Activated T-helper 1 cell treated with anti-CD3 and anti-CD28 coated beads, Interleukin-12 subunit alpha, Interleukin-12 subunit beta, Interleukin-2, Interleukin-4 antibody, amounts not matched to agents 30 ng/mL and 10 ng/mL and 1 ng/mL, durations not matched to agents 14 hours and 24 hours and 36 hours (primary cell): ENCODE measurements at regions not wholly inside any gene's neighbourhood (a gene's known extent, or its start where the extent isn't known, plus 50 kb on each side); places are given as distances from the start of the nearest gene placed in this dataset.
"Not testable (repeated sequence)": the region's sequence is repeated elsewhere in the genome, so short reads cannot be mapped to it uniquely, and the experiment has no call there.

Experiments
- DNase-seq: peaks from one replicate; pipeline ENCODE4 v3.0.0; 2021; ENCODE audit warnings: low spot score
- H3K27ac Mint-ChIP-seq: one replicate; pipeline ENCODE4 v1.8.0; 2021; ENCODE audit warnings: mild to moderate bottlenecking, mixed read lengths
- H3K27me3 Mint-ChIP-seq: one replicate; pipeline ENCODE4 v1.8.0; 2022; ENCODE audit warnings: mild to moderate bottlenecking, moderate library complexity, mixed read lengths; ENCODE audit not compliant: insufficient read depth
- H3K36me3 Mint-ChIP-seq: one replicate; pipeline ENCODE4 v1.8.0; 2021; ENCODE audit warnings: low read depth, mixed read lengths
- H3K4me1 Mint-ChIP-seq: one replicate; pipeline ENCODE4 v1.8.0; 2021; ENCODE audit warnings: low read depth, mixed read lengths
- H3K4me3 Mint-ChIP-seq: one replicate; pipeline ENCODE4 v1.8.0; 2021; ENCODE audit warnings: mild to moderate bottlenecking, moderate library complexity, mixed read lengths
- H3K9me3 Mint-ChIP-seq: one replicate; pipeline ENCODE4 v1.8.0; 2021; ENCODE audit warnings: mixed read lengths
- intact Hi-C: fragments of 100-400 bp; cut with micrococcal nuclease; formaldehyde crosslinking; loops from one replicate; pipeline ENCODE4 v1.15.1; 2024

DNA sequence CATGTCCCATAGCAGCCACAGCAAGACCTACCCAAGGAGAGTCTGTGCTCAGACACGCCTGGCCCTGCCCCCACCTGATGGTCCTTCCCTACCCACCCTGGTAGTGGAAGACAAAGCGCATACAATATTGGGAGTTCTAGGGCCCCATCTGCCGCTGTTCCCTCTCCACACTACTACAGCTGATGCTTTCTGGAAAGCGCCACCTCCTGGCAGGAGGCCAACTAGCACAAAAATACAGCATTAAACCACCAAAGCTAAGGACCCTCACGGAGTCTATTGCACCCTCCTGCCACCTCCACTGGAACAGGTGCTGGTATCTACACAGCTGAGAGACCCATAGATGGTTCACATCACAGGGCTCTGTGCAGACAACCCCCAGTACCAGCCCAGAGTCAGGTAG is 50.9 kb upstream of the IGFBP5 start:
- DNase-seq, H3K4me3 Mint-ChIP-seq, intact Hi-C loops, H3K4me1 Mint-ChIP-seq, H3K9me3 Mint-ChIP-seq, H3K27ac Mint-ChIP-seq, H3K36me3 Mint-ChIP-seq: not testable (repeated sequence)
- H3K27me3 Mint-ChIP-seq: peaks cover 44% of the 10 kb centered on the region

DNA sequence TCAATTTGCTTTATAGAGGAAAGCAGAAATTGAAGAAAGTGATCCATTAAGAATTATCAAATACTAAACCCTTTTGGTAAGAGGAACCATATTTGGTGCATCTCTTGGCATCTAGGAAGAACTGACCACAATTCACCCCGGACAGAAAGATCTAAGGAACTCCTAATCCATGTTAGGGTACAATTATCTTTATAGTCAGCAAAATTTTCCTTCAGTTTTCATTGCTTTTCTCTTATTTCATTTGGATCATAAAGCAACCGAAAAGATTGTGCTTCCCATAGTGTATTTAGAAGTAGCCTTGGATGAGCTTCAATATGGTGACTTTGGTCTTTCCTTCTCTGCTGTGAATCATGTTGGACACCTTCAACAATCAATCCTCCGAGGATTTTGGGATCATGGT is 50.1 kb upstream of the IGFBP5 start:
- H3K27me3 Mint-ChIP-seq: peaks cover 37% of the 10 kb centered on the region
- intact Hi-C loops: no loop called here
- H3K27ac Mint-ChIP-seq: no peak overlapping the region
- no peaks in the 10 kb centered on the region for H3K4me1 Mint-ChIP-seq
- no peaks in the 10 kb centered on the region for H3K9me3 Mint-ChIP-seq
- H3K4me3 Mint-ChIP-seq: no peak overlapping the region
- no peaks in the 10 kb centered on the region for H3K36me3 Mint-ChIP-seq
- DNase-seq: no peak
